ENCODE measurements at regions not wholly inside any gene's neighbourhood (a gene's known extent, or its start where the extent isn't known, plus 50 kb on each side); places are given as distances from the start of the nearest gene placed in this dataset.

GRCh38 chr10:124160176-124160575, 66.8 kb upstream of the CHST15 start:
- TF ChIP-seq CTCF (IDR thresholded peaks at IDR 0.05) (no peak), POLR2A (IDR thresholded peaks at IDR 0.05) (no peak)

Data from Peyer's patch (tissue), 4 donors.